HepG2 (cell line): ENCODE measurements at regions not wholly inside any gene's neighbourhood (a gene's known extent, or its start where the extent isn't known, plus 50 kb on each side); places are given as distances from the start of the nearest gene placed in this dataset.

Experiments used
- ARID5B ChIP-seq: IDR thresholded peaks from 2 replicates; pipeline ENCODE4 v1.4.0; 2020; ENCODE audit warnings: mild to moderate bottlenecking, missing genetic modification reagents
- CREB3 ChIP-seq: sonication (generic); formaldehyde crosslinking; IDR thresholded peaks from 2 replicates; pipeline ENCODE4 v1.5.0; 2020; ENCODE audit warnings: missing genetic modification reagents
- ETV5 ChIP-seq: IDR thresholded peaks from 2 replicates; pipeline ENCODE4 v1.6.1; 2018; ENCODE audit warnings: missing biosample characterization, missing genetic modification reagents, inconsistent platforms, borderline replicate concordance
- HBP1 ChIP-seq: IDR thresholded peaks from 2 replicates; pipeline ENCODE4 v1.6.1; 2016; ENCODE audit warnings: low read depth, control low read depth
- KAT7 ChIP-seq: IDR thresholded peaks from 2 replicates; pipeline ENCODE4 v1.6.1; 2018; ENCODE audit warnings: borderline replicate concordance, missing compliant biosample characterization
- KDM6A ChIP-seq: IDR thresholded peaks from 2 replicates; pipeline ENCODE4 v1.6.1; 2016; ENCODE audit warnings: low read depth
- MED1 ChIP-seq: sonication (generic); formaldehyde crosslinking; IDR thresholded peaks from 2 replicates; pipeline ENCODE4 v1.4.0; 2020; ENCODE audit warnings: missing genetic modification reagents
- MTF2 ChIP-seq: sonication (generic); formaldehyde crosslinking; IDR thresholded peaks from 2 replicates; pipeline ENCODE4 v1.5.0; 2020; ENCODE audit warnings: missing genetic modification reagents, borderline replicate concordance
- NR3C1 ChIP-seq: sonication (generic); formaldehyde crosslinking; IDR thresholded peaks from 2 replicates; pipeline ENCODE4 v1.4.0; 2020; ENCODE audit warnings: missing genetic modification reagents
- PCBP2 ChIP-seq: fragments of 200-400 bp; formaldehyde crosslinking; optimal IDR thresholded peaks from 2 replicates; pipeline ENCODE3; 2018; ENCODE audit warnings: low read length, low read depth; ENCODE audit not compliant: poor library complexity, severe bottlenecking
- POGZ ChIP-seq: sonication (generic); formaldehyde crosslinking; IDR thresholded peaks from 2 replicates; pipeline ENCODE4 v1.4.0; 2020; ENCODE audit warnings: mild to moderate bottlenecking, missing genetic modification reagents
- REXO4 ChIP-seq: sonication (generic); formaldehyde crosslinking; IDR thresholded peaks from 2 replicates; pipeline ENCODE4 v1.8.0; 2022; ENCODE audit warnings: missing genetic modification reagents, mild to moderate bottlenecking, borderline replicate concordance
- RFX5 ChIP-seq: IDR thresholded peaks from 2 replicates; pipeline ENCODE4 v1.6.1; 2011; ENCODE audit warnings: low read depth, low read length, improper control_type of control experiment
- TCF7 ChIP-seq: sonication (generic); IDR thresholded peaks from 2 replicates; pipeline ENCODE4 v1.6.1; 2016; ENCODE audit warnings: antibody characterized with exemption, low read depth
- ZBTB1 ChIP-seq: sonication (generic); formaldehyde crosslinking; IDR thresholded peaks from 2 replicates; pipeline ENCODE4 v1.4.0; 2020; ENCODE audit warnings: missing genetic modification reagents, borderline replicate concordance
- ZBTB26 ChIP-seq: IDR thresholded peaks from 2 replicates; pipeline ENCODE4 v1.6.1; 2016; ENCODE audit warnings: missing compliant biosample characterization, missing genetic modification reagents, borderline replicate concordance
- ZEB1 ChIP-seq: IDR thresholded peaks from 2 replicates; pipeline ENCODE4 v1.6.1; 2012; ENCODE audit warnings: mild to moderate bottlenecking, low read depth, inconsistent platforms; ENCODE audit not compliant: insufficient replicate concordance
- ZMAT3 ChIP-seq: sonication (generic); formaldehyde crosslinking; conservative IDR thresholded peaks from 2 replicates; pipeline ENCODE4 v1.7.0; 2021; ENCODE audit warnings: missing genetic modification reagents
- ZNF160 ChIP-seq: sonication (generic); formaldehyde crosslinking; IDR thresholded peaks from 2 replicates; pipeline ENCODE4 v1.8.0; 2022; ENCODE audit warnings: mild to moderate bottlenecking, inconsistent platforms, missing genetic modification reagents
- ZNF180 ChIP-seq: sonication (generic); formaldehyde crosslinking; IDR thresholded peaks from 2 replicates; pipeline ENCODE4 v1.4.0; 2020; ENCODE audit warnings: low read depth, missing genetic modification reagents, borderline replicate concordance
- ZNF205 ChIP-seq: IDR thresholded peaks from 2 replicates; pipeline ENCODE4 v1.6.1; 2018; ENCODE audit warnings: missing biosample characterization, missing genetic modification reagents
- ZNF3 ChIP-seq: IDR thresholded peaks from 2 replicates; pipeline ENCODE4 v1.7.0; 2017; ENCODE audit warnings: inconsistent platforms
- ZNF792 ChIP-seq: IDR thresholded peaks from 2 replicates; pipeline ENCODE4 v1.6.1; 2016
- ZSCAN20 ChIP-seq: sonication (generic); formaldehyde crosslinking; IDR thresholded peaks from 2 replicates; pipeline ENCODE4 v1.4.0; 2020; ENCODE audit warnings: missing genetic modification reagents, mild to moderate bottlenecking, borderline replicate concordance
- ZSCAN21 ChIP-seq: sonication (generic); formaldehyde crosslinking; IDR thresholded peaks from 2 replicates; pipeline ENCODE4 v1.8.0; 2022; ENCODE audit warnings: mild to moderate bottlenecking, missing genetic modification reagents, moderate library complexity, borderline replicate concordance

GRCh38 chr22:27670701-27671412 is 130.7 kb downstream of the MN1 start (continued):
- TF ChIP-seq RFX5 (no peak), KDM6A (CRISPR knock-in tag) (peak; percentile 61; the same call in 1 of the 2 replicates), PCBP2 (no peak), ZNF3 (CRISPR knock-in tag) (no peak), ZNF205 (CRISPR knock-in tag) (no peak), ETV5 (CRISPR knock-in tag) (peak; percentile 59; the same call in 1 of the 2 replicates), MTF2 (CRISPR knock-in tag) (no peak), NR3C1 (CRISPR knock-in tag) (no peak), CREB3 (CRISPR knock-in tag) (no peak), MED1 (CRISPR knock-in tag) (no peak), POGZ (CRISPR knock-in tag) (no peak), ZNF180 (no peak), ZSCAN21 (CRISPR knock-in tag) (no peak), ZNF792 (CRISPR knock-in tag) (no peak), ARID5B (CRISPR knock-in tag) (no peak), ZBTB26 (CRISPR knock-in tag) (no peak), ZEB1 (no peak), ZNF160 (no peak), ZBTB1 (CRISPR knock-in tag) (no peak), ZMAT3 (CRISPR knock-in tag) (no peak), ZSCAN20 (CRISPR knock-in tag) (no peak), TCF7 (no peak; the same call in 1 of the 2 replicates), KAT7 (CRISPR knock-in tag) (no peak), REXO4 (CRISPR knock-in tag) (no peak), HBP1 (no peak)
